ENCODE measurements at regions not wholly inside any gene's neighbourhood (a gene's known extent, or its start where the extent isn't known, plus 50 kb on each side); places are given as distances from the start of the nearest gene placed in this dataset.

DNA sequence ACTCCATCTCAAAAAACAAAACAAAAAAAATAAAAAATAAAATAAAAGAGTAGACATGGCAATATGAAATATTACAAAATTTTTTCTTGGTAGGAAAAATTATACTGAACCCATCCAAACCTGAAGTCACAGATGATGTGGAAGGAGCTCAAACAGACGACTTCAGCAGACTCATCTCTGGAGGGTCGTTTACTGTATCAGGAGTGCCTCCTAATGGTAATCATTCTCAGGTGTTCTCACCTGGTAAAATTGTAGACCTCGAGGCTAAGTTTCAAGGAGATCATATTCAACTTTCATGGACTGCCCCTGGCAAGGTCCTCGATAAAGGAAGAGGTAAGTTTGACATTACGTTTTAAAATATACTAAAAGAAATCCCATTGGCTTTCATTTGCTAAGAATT is 54.3 kb upstream of the SH3GLB1 start:
- Histone ChIP-seq H3K79me2 (ENCODE audit: control insufficient read depth, insufficient read depth, low read length) (no peaks in the 10 kb centered on the region), H3K4me1 (ENCODE audit: control insufficient read depth, extremely low read depth, insufficient read depth, low read length) (peaks cover 8% of the 10 kb centered on the region), H3K9ac (replicated peaks; ENCODE audit: extremely low read depth, insufficient read depth, low read length) (no peak overlapping the region), H3K9me1 (replicated peaks; ENCODE audit: control insufficient read depth, extremely low read depth, insufficient read depth, low read length) (no peaks in the 10 kb centered on the region), H3K36me3 (ENCODE audit: control insufficient read depth in 2 of 2, extremely low read depth in 1 of 2, insufficient read depth in 2 of 2, low read length in 2 of 2) (no peaks in the 10 kb centered on the region), H3K4me2 (ENCODE audit: insufficient read depth, low read length) (no peak overlapping the region), H3K9me3 (replicated peaks; ENCODE audit: control insufficient read depth, insufficient read depth, low read length) (no peaks in the 10 kb centered on the region), H3K4me3 (replicated peaks in 1 of 3; ENCODE audit: insufficient read depth in 1 of 3, low read depth in 1 of 3, low read length in 3 of 3) (no peak overlapping the region), H2AFZ (ENCODE audit: low read depth, low read length) (no peak overlapping the region), H3K27me3 (ENCODE audit: control insufficient read depth in 2 of 2, insufficient read depth in 2 of 2, low read length in 2 of 2) (no peaks in the 10 kb centered on the region), H4K20me1 (replicated peaks; ENCODE audit: control insufficient read depth, extremely low read depth, insufficient read depth, low read length) (no peaks in the 10 kb centered on the region), H3K27ac (ENCODE audit: insufficient read depth, low read depth, low read length) (no peak overlapping the region)
- TF ChIP-seq POLR2AphosphoS5 (IDR thresholded peaks at IDR 0.05; ENCODE audit: insufficient read depth, low read depth, low read length) (no peak), MYC (IDR thresholded peaks at IDR 0.05; ENCODE audit: low read depth, low read length) (no peak), FOS (IDR thresholded peaks at IDR 0.05; ENCODE audit: borderline replicate concordance, insufficient read depth, low read length) (no peak), GATA2 (IDR thresholded peaks at IDR 0.05; ENCODE audit: insufficient read depth, insufficient read length, low read depth, low read length) (no peak)
- TF ChIP-seq, protein P1, sequence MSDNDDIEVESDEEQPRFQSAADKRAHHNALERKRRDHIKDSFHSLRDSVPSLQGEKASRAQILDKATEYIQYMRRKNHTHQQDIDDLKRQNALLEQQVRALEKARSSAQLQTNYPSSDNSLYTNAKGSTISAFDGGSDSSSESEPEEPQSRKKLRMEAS (IDR thresholded peaks at IDR 0.05; ENCODE audit: insufficient read depth, insufficient read length) = no peak
- TF ChIP-seq, protein P2, sequence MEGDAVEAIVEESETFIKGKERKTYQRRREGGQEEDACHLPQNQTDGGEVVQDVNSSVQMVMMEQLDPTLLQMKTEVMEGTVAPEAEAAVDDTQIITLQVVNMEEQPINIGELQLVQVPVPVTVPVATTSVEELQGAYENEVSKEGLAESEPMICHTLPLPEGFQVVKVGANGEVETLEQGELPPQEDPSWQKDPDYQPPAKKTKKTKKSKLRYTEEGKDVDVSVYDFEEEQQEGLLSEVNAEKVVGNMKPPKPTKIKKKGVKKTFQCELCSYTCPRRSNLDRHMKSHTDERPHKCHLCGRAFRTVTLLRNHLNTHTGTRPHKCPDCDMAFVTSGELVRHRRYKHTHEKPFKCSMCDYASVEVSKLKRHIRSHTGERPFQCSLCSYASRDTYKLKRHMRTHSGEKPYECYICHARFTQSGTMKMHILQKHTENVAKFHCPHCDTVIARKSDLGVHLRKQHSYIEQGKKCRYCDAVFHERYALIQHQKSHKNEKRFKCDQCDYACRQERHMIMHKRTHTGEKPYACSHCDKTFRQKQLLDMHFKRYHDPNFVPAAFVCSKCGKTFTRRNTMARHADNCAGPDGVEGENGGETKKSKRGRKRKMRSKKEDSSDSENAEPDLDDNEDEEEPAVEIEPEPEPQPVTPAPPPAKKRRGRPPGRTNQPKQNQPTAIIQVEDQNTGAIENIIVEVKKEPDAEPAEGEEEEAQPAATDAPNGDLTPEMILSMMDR (IDR thresholded peaks at IDR 0.05; ENCODE audit: extremely low read depth in 1 of 2, insufficient read depth in 1 of 2, low read depth in 1 of 2, low read length in 2 of 2) = no peak
- intact Hi-C loops (cut with micrococcal nuclease) = no loop called here
- BruUV-seq (replicated peaks) = no TSS peak
- DNase-seq (ENCODE audit: low read depth, low spot score) = no peak
- POLR2A ChIA-PET = no interaction called here
- FAIRE-seq = no peak
- dilution Hi-C loops (cut with MboI; ENCODE audit: extremely low pct_ligation_motif_present, low sequenced_read_pairs) = no loop called here
- CTCF ChIA-PET = interaction anchor here (1.4 to 1.7 kb wide), 2 partner anchors 8 to 13 kb away, joined by 3 to 9 read pairs; no protein-coding TSS in a partner anchor

Data from endothelial cell of umbilical vein (primary cell).